B cell (primary cell): ENCODE measurements at regions not wholly inside any gene's neighbourhood (a gene's known extent, or its start where the extent isn't known, plus 50 kb on each side); places are given as distances from the start of the nearest gene placed in this dataset.
"Not testable (repeated sequence)": the region's sequence is repeated elsewhere in the genome, so short reads cannot be mapped to it uniquely, and the experiment has no call there.

Experiments
- EZH2 ChIP-seq: IDR thresholded peaks from 2 replicates; pipeline ENCODE4 v1.6.1; 2012; ENCODE audit warnings: borderline replicate concordance, low read depth, mild to moderate bottlenecking, moderate library complexity, low read length; ENCODE audit not compliant: insufficient read depth, poor library complexity, severe bottlenecking
- TF ChIP-seq, protein P1 (sequence below): fragments of 200-600 bp; IDR thresholded peaks from one replicate; pipeline ENCODE4 v1.8.0; 2022; ENCODE audit warnings: antibody characterized with exemption, mild to moderate bottlenecking

DNA sequence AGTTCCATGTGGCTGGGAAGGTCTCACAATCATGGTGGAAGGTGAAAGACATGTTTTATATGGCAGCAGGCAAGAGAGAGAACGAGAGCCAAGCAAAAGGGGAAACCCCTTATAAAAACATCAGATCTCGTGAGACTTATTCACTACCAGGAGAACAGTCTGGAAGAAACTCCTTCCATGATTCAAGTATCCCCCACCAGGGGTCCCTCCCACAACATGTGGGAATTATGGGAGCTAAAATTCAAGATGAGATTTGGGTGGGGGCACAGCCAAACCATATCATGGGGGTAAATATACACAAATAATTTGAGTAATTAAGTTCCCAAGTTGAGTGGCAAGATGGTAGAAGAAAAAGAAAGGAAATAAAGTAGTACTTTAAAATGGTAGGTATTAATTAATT lies 91.0 kb upstream of the CCDC91 start:
- TF ChIP-seq, protein P1, sequence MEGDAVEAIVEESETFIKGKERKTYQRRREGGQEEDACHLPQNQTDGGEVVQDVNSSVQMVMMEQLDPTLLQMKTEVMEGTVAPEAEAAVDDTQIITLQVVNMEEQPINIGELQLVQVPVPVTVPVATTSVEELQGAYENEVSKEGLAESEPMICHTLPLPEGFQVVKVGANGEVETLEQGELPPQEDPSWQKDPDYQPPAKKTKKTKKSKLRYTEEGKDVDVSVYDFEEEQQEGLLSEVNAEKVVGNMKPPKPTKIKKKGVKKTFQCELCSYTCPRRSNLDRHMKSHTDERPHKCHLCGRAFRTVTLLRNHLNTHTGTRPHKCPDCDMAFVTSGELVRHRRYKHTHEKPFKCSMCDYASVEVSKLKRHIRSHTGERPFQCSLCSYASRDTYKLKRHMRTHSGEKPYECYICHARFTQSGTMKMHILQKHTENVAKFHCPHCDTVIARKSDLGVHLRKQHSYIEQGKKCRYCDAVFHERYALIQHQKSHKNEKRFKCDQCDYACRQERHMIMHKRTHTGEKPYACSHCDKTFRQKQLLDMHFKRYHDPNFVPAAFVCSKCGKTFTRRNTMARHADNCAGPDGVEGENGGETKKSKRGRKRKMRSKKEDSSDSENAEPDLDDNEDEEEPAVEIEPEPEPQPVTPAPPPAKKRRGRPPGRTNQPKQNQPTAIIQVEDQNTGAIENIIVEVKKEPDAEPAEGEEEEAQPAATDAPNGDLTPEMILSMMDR: not testable (repeated sequence)
- TF ChIP-seq EZH2: not testable (repeated sequence)
